Fibroblast of gingiva (primary cell): ENCODE measurements at regions not wholly inside any gene's neighbourhood (a gene's known extent, or its start where the extent isn't known, plus 50 kb on each side); places are given as distances from the start of the nearest gene placed in this dataset.

Source experiments
- DNase-seq: peaks from one replicate; pipeline ENCODE4 v3.0.0-alpha.2; 2011; ENCODE audit warnings: low read depth

- no peak for DNase-seq
Measured at GRCh38 chr11:91243051-91243450, 981.6 kb upstream of the FAT3 start.

- no peak for DNase-seq
Measured at GRCh38 chr11:91241226-91241625, 983.4 kb upstream of the FAT3 start.

- no peak for DNase-seq
Measured at GRCh38 chr11:91239359-91239758, 985.3 kb upstream of the FAT3 start.

- no peak for DNase-seq
Measured at GRCh38 chr11:91231226-91231625, 993.4 kb upstream of the FAT3 start.

- DNase-seq, result no peak
Measured at GRCh38 chr11:91230647-91231046, 994.0 kb upstream of the FAT3 start.

GRCh38 chr11:91222830-91223229 is 1000.0 kb upstream of the CHORDC1 start:
- no peak for DNase-seq

GRCh38 chr11:91220476-91221202 is 997.8 kb upstream of the CHORDC1 start:
- no peak for DNase-seq

- DNase-seq, result no peak
Measured at GRCh38 chr11:91219535-91219934, 996.7 kb upstream of the CHORDC1 start.

GRCh38 chr11:91209751-91210150 is 986.9 kb upstream of the CHORDC1 start:
- DNase-seq, result no peak

GRCh38 chr11:91209306-91209705 is 986.5 kb upstream of the CHORDC1 start:
- DNase-seq, result no peak

- DNase-seq, result no peak
Measured at GRCh38 chr11:91199866-91200265, 977.0 kb upstream of the CHORDC1 start.

GRCh38 chr11:91194546-91194945 is 971.7 kb upstream of the CHORDC1 start:
- no peak for DNase-seq

GRCh38 chr11:91188484-91188883 is 965.6 kb upstream of the CHORDC1 start:
- no peak for DNase-seq

GRCh38 chr11:91187314-91187713 is 964.5 kb upstream of the CHORDC1 start:
- no peak for DNase-seq

GRCh38 chr11:91178366-91178765 is 955.5 kb upstream of the CHORDC1 start:
- no peak for DNase-seq

GRCh38 chr11:91174734-91175133 is 951.9 kb upstream of the CHORDC1 start:
- DNase-seq, result no peak

- DNase-seq, result no peak
Measured at GRCh38 chr11:91174193-91174592, 951.3 kb upstream of the CHORDC1 start.

GRCh38 chr11:91173701-91174100 is 950.9 kb upstream of the CHORDC1 start:
- no peak for DNase-seq

- DNase-seq, result no peak
Measured at GRCh38 chr11:91170711-91171110, 947.9 kb upstream of the CHORDC1 start.

GRCh38 chr11:91164452-91164822 is 941.6 kb upstream of the CHORDC1 start:
- no peak for DNase-seq

- DNase-seq, result no peak
Measured at GRCh38 chr11:91163619-91164451, 941.0 kb upstream of the CHORDC1 start.

GRCh38 chr11:91160661-91161060 is 937.8 kb upstream of the CHORDC1 start:
- DNase-seq, result no peak

GRCh38 chr11:91158891-91159537 is 936.2 kb upstream of the CHORDC1 start:
- no peak for DNase-seq
